Neural cell (in vitro differentiated cells): ENCODE measurements at regions not wholly inside any gene's neighbourhood (a gene's known extent, or its start where the extent isn't known, plus 50 kb on each side); places are given as distances from the start of the nearest gene placed in this dataset.

Source experiments
- EP300 ChIP-seq: fragments of 450-650 bp; conservative IDR thresholded peaks from 2 replicates; pipeline ENCODE4 v1.6.1; 2014; ENCODE audit warnings: antibody characterized with exemption, mild to moderate bottlenecking, moderate library complexity; ENCODE audit not compliant: poor library complexity, severe bottlenecking
- POLR2AphosphoS5 ChIP-seq: IDR thresholded peaks from 2 replicates; pipeline ENCODE4 v1.6.1; 2012
- RAD21 ChIP-seq: fragments of 450-650 bp; conservative IDR thresholded peaks from 2 replicates; pipeline ENCODE4 v1.6.1; 2014; ENCODE audit warnings: antibody characterized with exemption, mild to moderate bottlenecking, moderate library complexity
- TF ChIP-seq, protein P1 (sequence below): fragments of 450-650 bp; IDR thresholded peaks from 2 replicates; pipeline ENCODE4 v1.5.1; 2014; ENCODE audit warnings: antibody characterized with exemption, mild to moderate bottlenecking, moderate library complexity; ENCODE audit not compliant: poor library complexity, severe bottlenecking
- TF ChIP-seq, protein P2 (sequence below): IDR thresholded peaks from 2 replicates; pipeline ENCODE4 v1.6.1; 2012; ENCODE audit warnings: borderline replicate concordance

DNA sequence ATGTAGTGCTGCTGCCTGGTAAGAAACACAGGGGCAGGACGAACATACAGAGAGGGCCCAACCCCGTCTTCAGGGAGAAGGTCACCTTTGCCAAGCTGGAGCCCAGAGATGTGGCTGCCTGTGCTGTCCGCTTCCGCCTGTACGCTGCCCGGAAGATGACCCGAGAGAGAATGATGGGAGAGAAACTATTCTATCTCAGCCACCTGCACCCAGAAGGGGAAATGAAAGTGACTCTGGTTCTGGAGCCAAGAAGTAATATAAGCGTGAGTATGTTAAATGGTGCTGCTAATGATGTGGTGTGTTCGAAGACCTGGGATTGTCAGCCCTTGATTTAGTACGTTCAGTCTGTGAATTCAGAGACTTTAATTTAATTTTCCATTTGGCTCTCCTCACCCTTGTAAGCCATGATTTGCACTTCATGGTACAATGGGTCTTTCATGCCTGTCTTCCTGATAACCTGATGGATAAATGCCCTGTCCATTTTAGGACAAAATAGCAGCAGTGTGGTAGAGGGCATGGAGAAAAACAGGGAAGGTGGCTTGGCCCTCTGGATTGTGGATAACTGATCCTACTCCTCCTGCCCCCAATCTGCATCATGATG lies 318.9 kb downstream of the SNAPC1 start:
- TF ChIP-seq POLR2AphosphoS5, result no peak
- TF ChIP-seq, protein P1, sequence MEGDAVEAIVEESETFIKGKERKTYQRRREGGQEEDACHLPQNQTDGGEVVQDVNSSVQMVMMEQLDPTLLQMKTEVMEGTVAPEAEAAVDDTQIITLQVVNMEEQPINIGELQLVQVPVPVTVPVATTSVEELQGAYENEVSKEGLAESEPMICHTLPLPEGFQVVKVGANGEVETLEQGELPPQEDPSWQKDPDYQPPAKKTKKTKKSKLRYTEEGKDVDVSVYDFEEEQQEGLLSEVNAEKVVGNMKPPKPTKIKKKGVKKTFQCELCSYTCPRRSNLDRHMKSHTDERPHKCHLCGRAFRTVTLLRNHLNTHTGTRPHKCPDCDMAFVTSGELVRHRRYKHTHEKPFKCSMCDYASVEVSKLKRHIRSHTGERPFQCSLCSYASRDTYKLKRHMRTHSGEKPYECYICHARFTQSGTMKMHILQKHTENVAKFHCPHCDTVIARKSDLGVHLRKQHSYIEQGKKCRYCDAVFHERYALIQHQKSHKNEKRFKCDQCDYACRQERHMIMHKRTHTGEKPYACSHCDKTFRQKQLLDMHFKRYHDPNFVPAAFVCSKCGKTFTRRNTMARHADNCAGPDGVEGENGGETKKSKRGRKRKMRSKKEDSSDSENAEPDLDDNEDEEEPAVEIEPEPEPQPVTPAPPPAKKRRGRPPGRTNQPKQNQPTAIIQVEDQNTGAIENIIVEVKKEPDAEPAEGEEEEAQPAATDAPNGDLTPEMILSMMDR, result no peak
- TF ChIP-seq RAD21, result no peak
- no peak for TF ChIP-seq EP300
- TF ChIP-seq, protein P2, sequence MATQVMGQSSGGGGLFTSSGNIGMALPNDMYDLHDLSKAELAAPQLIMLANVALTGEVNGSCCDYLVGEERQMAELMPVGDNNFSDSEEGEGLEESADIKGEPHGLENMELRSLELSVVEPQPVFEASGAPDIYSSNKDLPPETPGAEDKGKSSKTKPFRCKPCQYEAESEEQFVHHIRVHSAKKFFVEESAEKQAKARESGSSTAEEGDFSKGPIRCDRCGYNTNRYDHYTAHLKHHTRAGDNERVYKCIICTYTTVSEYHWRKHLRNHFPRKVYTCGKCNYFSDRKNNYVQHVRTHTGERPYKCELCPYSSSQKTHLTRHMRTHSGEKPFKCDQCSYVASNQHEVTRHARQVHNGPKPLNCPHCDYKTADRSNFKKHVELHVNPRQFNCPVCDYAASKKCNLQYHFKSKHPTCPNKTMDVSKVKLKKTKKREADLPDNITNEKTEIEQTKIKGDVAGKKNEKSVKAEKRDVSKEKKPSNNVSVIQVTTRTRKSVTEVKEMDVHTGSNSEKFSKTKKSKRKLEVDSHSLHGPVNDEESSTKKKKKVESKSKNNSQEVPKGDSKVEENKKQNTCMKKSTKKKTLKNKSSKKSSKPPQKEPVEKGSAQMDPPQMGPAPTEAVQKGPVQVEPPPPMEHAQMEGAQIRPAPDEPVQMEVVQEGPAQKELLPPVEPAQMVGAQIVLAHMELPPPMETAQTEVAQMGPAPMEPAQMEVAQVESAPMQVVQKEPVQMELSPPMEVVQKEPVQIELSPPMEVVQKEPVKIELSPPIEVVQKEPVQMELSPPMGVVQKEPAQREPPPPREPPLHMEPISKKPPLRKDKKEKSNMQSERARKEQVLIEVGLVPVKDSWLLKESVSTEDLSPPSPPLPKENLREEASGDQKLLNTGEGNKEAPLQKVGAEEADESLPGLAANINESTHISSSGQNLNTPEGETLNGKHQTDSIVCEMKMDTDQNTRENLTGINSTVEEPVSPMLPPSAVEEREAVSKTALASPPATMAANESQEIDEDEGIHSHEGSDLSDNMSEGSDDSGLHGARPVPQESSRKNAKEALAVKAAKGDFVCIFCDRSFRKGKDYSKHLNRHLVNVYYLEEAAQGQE, result no peak
